Astrocyte (in vitro differentiated cells and primary cell): ENCODE measurements at regions not wholly inside any gene's neighbourhood (a gene's known extent, or its start where the extent isn't known, plus 50 kb on each side); places are given as distances from the start of the nearest gene placed in this dataset.

Experiments
- DNase-seq: peaks from one replicate; pipeline ENCODE4 v3.0.0-alpha.2; 2010; ENCODE audit warnings: low read depth
- FAIRE-seq: peaks from 2 replicates; lab custom pipeline; 2011; peaks lifted over from hg19 to GRCh38; lab: Jason Lieb, UNC
- H2AFZ ChIP-seq: 2 replicates; pipeline ENCODE4 v1.6.0; 2012; ENCODE audit warnings: low read depth, low read length, inconsistent platforms
- H3K27ac ChIP-seq: 2 replicates; pipeline ENCODE4 v1.5.1; 2011; ENCODE audit warnings: low read depth, low read length, inconsistent platforms
- H3K27me3 ChIP-seq: 2 replicates; pipeline ENCODE4 v1.6.0; 2011; ENCODE audit warnings: low read length, inconsistent platforms; ENCODE audit not compliant: insufficient read depth
- H3K36me3 ChIP-seq: 2 replicates; pipeline ENCODE4 v1.5.1; 2011; ENCODE audit warnings: low read length, inconsistent platforms; ENCODE audit not compliant: insufficient read depth
- H3K4me1 ChIP-seq: 2 replicates; pipeline ENCODE4 v1.5.1; 2011; ENCODE audit warnings: low read length, inconsistent platforms; ENCODE audit not compliant: insufficient read depth
- H3K4me2 ChIP-seq: 2 replicates; pipeline ENCODE4 v1.6.0; 2012; ENCODE audit warnings: low read length, inconsistent platforms
- H3K4me3 ChIP-seq: 2 replicates; pipeline ENCODE4 v1.5.1; 2011; ENCODE audit warnings: low read depth, mild to moderate bottlenecking, low read length, inconsistent platforms; ENCODE audit not compliant: insufficient read depth
- H3K79me2 ChIP-seq: 2 replicates; pipeline ENCODE4 v1.6.0; 2012; ENCODE audit warnings: mild to moderate bottlenecking, low read length, inconsistent platforms; ENCODE audit not compliant: insufficient read depth
- H3K9ac ChIP-seq: 2 replicates; pipeline ENCODE4 v1.6.0; 2012; ENCODE audit warnings: mild to moderate bottlenecking, low read length, inconsistent platforms
- H3K9me3 ChIP-seq: 2 replicates; pipeline ENCODE4 v1.5.1; 2012; ENCODE audit warnings: low read depth, mild to moderate bottlenecking, low read length, inconsistent platforms; ENCODE audit not compliant: insufficient read depth
- H4K20me1 ChIP-seq: 2 replicates; pipeline ENCODE4 v1.6.0; 2012; ENCODE audit warnings: low read length, inconsistent platforms; ENCODE audit not compliant: insufficient read depth
- H3K27ac Mint-ChIP-seq: one replicate; pipeline ENCODE4 v1.8.0; 2021; ENCODE audit warnings: mild to moderate bottlenecking, mixed read lengths; ENCODE audit not compliant: unreplicated experiment
- H3K27me3 Mint-ChIP-seq: one replicate; pipeline ENCODE4 v1.8.0; 2021; ENCODE audit warnings: low read depth, mixed read lengths; ENCODE audit not compliant: unreplicated experiment
- H3K36me3 Mint-ChIP-seq: one replicate; pipeline ENCODE4 v1.8.0; 2021; ENCODE audit warnings: low read depth, mixed read lengths; ENCODE audit not compliant: unreplicated experiment
- H3K4me1 Mint-ChIP-seq: one replicate; pipeline ENCODE4 v1.8.0; 2021; ENCODE audit warnings: low read depth, mixed read lengths; ENCODE audit not compliant: unreplicated experiment
- H3K4me3 Mint-ChIP-seq: one replicate; pipeline ENCODE4 v1.8.0; 2021; ENCODE audit warnings: mild to moderate bottlenecking, moderate library complexity, mixed read lengths; ENCODE audit not compliant: unreplicated experiment
- H3K9me3 Mint-ChIP-seq: one replicate; pipeline ENCODE4 v1.8.0; 2021; ENCODE audit warnings: mild to moderate bottlenecking, mixed read lengths; ENCODE audit not compliant: unreplicated experiment
- CTCF ChIP-seq: IDR thresholded peaks from 2 replicates; pipeline ENCODE4 v1.5.1; 2011; ENCODE audit warnings: low read depth, mild to moderate bottlenecking, inconsistent platforms, low read length, moderate library complexity; ENCODE audit not compliant: insufficient read depth
- EZH2 ChIP-seq: IDR thresholded peaks from 2 replicates; pipeline ENCODE4 v1.6.1; 2012; ENCODE audit warnings: mild to moderate bottlenecking, low read length, inconsistent platforms; ENCODE audit not compliant: insufficient read depth

- H3K4me3 Mint-ChIP-seq = no peak overlapping the region
Measured at GRCh38 chr4:81903212-81903611, 431.5 kb upstream of the RASGEF1B start.

DNA sequence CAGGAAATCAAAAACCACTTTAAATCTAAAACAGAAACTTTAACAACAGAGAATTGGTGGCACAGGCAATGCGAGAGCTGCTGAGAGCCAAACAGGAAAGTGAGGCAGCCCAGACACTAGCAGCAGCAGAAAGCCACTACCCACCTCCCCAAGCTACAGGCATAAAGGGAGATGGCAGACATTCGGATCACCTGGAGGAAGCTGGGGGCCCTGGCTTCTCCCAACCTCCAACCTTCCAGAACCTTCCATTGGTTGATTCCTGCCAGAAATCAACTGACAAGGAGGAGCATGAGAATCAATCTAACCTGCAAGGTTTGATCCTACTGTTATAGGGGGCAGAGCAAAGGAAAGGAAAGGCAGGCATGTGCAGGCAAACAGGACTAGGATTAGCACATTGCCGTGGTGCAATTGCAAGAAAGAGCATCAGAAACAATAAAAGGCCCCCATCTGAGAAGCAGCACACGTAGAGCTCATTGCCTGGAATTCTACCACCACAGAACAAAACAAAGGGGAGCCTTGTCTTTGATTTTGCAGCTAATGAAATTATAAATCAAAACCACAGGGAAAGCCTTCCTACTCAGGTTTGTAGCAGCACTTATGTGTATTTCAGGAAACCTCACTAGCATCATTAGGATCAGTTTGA, 427.3 kb upstream of the RASGEF1B start:
- H4K20me1 ChIP-seq = no peaks in the 10 kb centered on the region
- DNase-seq (no peak), FAIRE-seq (no peak)
- Mint-ChIP-seq H3K9me3 (no peaks in the 10 kb centered on the region), H3K27me3 (no peaks in the 10 kb centered on the region), H3K4me3 (no peak overlapping the region), H3K4me1 (no peaks in the 10 kb centered on the region), H3K27ac (no peak overlapping the region), H3K36me3 (no peaks in the 10 kb centered on the region)
- no peaks in the 10 kb centered on the region for H3K27me3 ChIP-seq
- H3K36me3 ChIP-seq = no peaks in the 10 kb centered on the region
- H3K4me1 ChIP-seq = no peaks in the 10 kb centered on the region
- H3K9me3 ChIP-seq = no peaks in the 10 kb centered on the region
- no peaks in the 10 kb centered on the region for H3K79me2 ChIP-seq
- H3K4me3 ChIP-seq = no peak overlapping the region
- H3K27ac ChIP-seq = no peak overlapping the region
- no peak for TF ChIP-seq EZH2
- TF ChIP-seq CTCF = no peak
- no peak overlapping the region for H3K4me2 ChIP-seq
- H2AFZ ChIP-seq = no peak overlapping the region
- H3K9ac ChIP-seq = no peak overlapping the region

More at GRCh38 chr4:81903212-81903611, 431.5 kb upstream of the RASGEF1B start:
- Histone ChIP-seq H3K27me3 (no peaks in the 10 kb centered on the region), H3K27ac (no peak overlapping the region), H3K9ac (no peak overlapping the region), H3K4me1 (no peaks in the 10 kb centered on the region), H4K20me1 (no peaks in the 10 kb centered on the region), H3K4me3 (no peak overlapping the region), H3K36me3 (no peaks in the 10 kb centered on the region), H3K79me2 (no peaks in the 10 kb centered on the region), H3K9me3 (no peaks in the 10 kb centered on the region), H2AFZ (no peak overlapping the region), H3K4me2 (no peak overlapping the region)
- TF ChIP-seq CTCF = no peak
- TF ChIP-seq EZH2 = no peak
- Mint-ChIP-seq H3K36me3 (no peaks in the 10 kb centered on the region), H3K9me3 (no peaks in the 10 kb centered on the region), H3K27ac (no peak overlapping the region), H3K27me3 (no peaks in the 10 kb centered on the region), H3K4me1 (peaks cover 6% of the 10 kb centered on the region)
- DNase-seq (no peak), FAIRE-seq (no peak)

DNA sequence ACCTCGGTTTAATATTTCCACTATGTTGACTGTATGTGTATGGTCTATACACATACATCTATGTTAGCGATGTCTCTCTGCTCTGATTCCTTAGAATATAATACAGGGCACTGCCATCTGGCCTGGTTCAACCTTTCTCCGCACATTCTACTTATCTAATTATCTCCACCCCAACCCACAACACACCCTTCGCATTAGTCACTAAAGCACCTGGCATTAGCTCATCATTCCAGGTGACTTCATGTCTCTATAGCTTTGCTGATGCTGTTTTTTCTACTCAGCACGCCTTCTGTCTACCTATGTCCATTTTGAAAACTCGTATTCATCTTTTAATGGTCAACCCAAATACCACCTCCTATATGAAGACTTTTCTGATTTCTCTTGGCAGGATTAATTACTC, 425.2 kb upstream of the RASGEF1B start:
- Histone ChIP-seq H3K9me3 (no peaks in the 10 kb centered on the region), H3K27me3 (no peaks in the 10 kb centered on the region), H3K79me2 (no peaks in the 10 kb centered on the region), H3K4me3 (no peak overlapping the region), H3K27ac (no peak overlapping the region), H3K36me3 (no peaks in the 10 kb centered on the region), H2AFZ (no peak overlapping the region), H3K9ac (no peak overlapping the region), H4K20me1 (no peaks in the 10 kb centered on the region), H3K4me1 (no peaks in the 10 kb centered on the region), H3K4me2 (no peak overlapping the region)
- Mint-ChIP-seq H3K4me1 (no peaks in the 10 kb centered on the region), H3K27ac (no peak overlapping the region), H3K27me3 (peaks cover 4% of the 10 kb centered on the region), H3K4me3 (no peak overlapping the region), H3K36me3 (no peaks in the 10 kb centered on the region), H3K9me3 (no peaks in the 10 kb centered on the region)
- TF ChIP-seq EZH2 (no peak), CTCF (no peak)
- FAIRE-seq (no peak), DNase-seq (no peak)
